B cell (primary cell): ENCODE measurements at regions not wholly inside any gene's neighbourhood (a gene's known extent, or its start where the extent isn't known, plus 50 kb on each side); places are given as distances from the start of the nearest gene placed in this dataset.

ENCODE experiments used
- ATAC-seq: fragments of 200-7000 bp; cut with Tn5 transposase; one replicate; pipeline ENCODE4 v1.10.0; 2021; ENCODE audit warnings: low read depth, mild to moderate bottlenecking, moderate number of reproducible peaks, moderate library complexity
- CTCF ChIA-PET: fragments of 350-600 bp; sonication (Branson Sonifier 250); formaldehyde crosslinking; loops from one replicate; lab custom pipeline; 2021; ENCODE audit warnings: antibody characterized with exemption, inconsistent platforms; lab: Charles Lee
- POLR2A ChIA-PET: fragments of 350-600 bp; sonication (Branson Sonifier 250); formaldehyde crosslinking; loops from one replicate; lab custom pipeline; 2021; ENCODE audit warnings: antibody characterized with exemption; lab: Charles Lee
- DNase-seq: peaks from one replicate; pipeline ENCODE4 v3.0.0; 2013
- H2AFZ ChIP-seq: 2 replicates; pipeline ENCODE4 v1.6.1; 2012; ENCODE audit warnings: mild to moderate bottlenecking, low read depth, low read length; ENCODE audit not compliant: insufficient read depth, poor library complexity, severe bottlenecking
- H3K27ac ChIP-seq, 2 donors: 1 replicate in 1 of 2; 2 replicates in 1 of 2; pipeline ENCODE4 v1.5.1; 2012 to 2013; ENCODE audit warnings: low read length in 2 of 2, mild to moderate bottlenecking in 2 of 2, moderate library complexity in 1 of 2
- H3K27me3 ChIP-seq, 4 experiments: fragments of 200-600 bp in 1 of 4; sonication (generic) in 1 of 4; replicated peaks in 1 of 4; 1 replicate in 2 of 4; 2 replicates in 2 of 4; pipeline versions ENCODE4 v1.6.1 to v1.7.0; 2013 to 2016; ENCODE audit warnings: low read length in 3 of 4, mild to moderate bottlenecking in 2 of 4, mixed read lengths in 1 of 4, moderate library complexity in 1 of 4; ENCODE audit not compliant: insufficient read depth in 4 of 4, control insufficient read depth in 3 of 4; ENCODE audit errors: control extremely low read depth in 1 of 4
- H3K36me3 ChIP-seq, 2 experiments: replicated peaks in 1 of 2; 1 replicate in 1 of 2; 2 replicates in 1 of 2; pipeline versions ENCODE4 v1.6.1 to v1.7.1; 2013; ENCODE audit warnings: low read length in 1 of 2; ENCODE audit not compliant: insufficient read depth in 2 of 2, control insufficient read depth in 1 of 2; ENCODE audit errors: control extremely low read depth in 1 of 2, extremely low read depth in 1 of 2
- H3K4me1 ChIP-seq, 2 donors: fragments of 200-600 bp in 1 of 2; sonication (generic) in 1 of 2; 1 replicate in 1 of 2; 2 replicates in 1 of 2; pipeline versions ENCODE4 v1.5.1 to v1.6.1; 2013 to 2017; ENCODE audit warnings: low read length in 2 of 2; ENCODE audit not compliant: control insufficient read depth in 2 of 2, insufficient read depth in 2 of 2
- H3K4me2 ChIP-seq: replicated peaks from 2 replicates; pipeline ENCODE3; 2012; ENCODE audit warnings: mild to moderate bottlenecking, low read depth, low read length; ENCODE audit not compliant: poor library complexity, severe bottlenecking
- H3K4me3 ChIP-seq, 5 experiments: fragments of 200-600 bp in 1 of 5; sonication (generic) in 1 of 5; 1 replicate in 3 of 5; 2 replicates in 2 of 5; pipeline versions ENCODE4 v1.5.1 to v1.7.0; 2011 to 2016; ENCODE audit warnings: low read length in 4 of 5, mild to moderate bottlenecking in 4 of 5, low read depth in 2 of 5, control low read depth in 1 of 5, moderate library complexity in 1 of 5; ENCODE audit not compliant: insufficient read depth in 1 of 5; ENCODE audit errors: control extremely low read depth in 1 of 5, extremely low read depth in 1 of 5
- H3K79me2 ChIP-seq: fragments of 200-600 bp; sonication (generic); one replicate; pipeline ENCODE4 v1.6.0; 2016; ENCODE audit warnings: low read length; ENCODE audit not compliant: control insufficient read depth, insufficient read depth
- H3K9ac ChIP-seq: fragments of 200-600 bp; sonication (generic); 2 replicates; pipeline ENCODE4 v1.6.1; 2017; ENCODE audit warnings: mild to moderate bottlenecking, low read length, moderate library complexity
- H3K9me3 ChIP-seq, 3 donors: one replicate each; pipeline versions ENCODE4 v1.6.1 to v1.7.1; 2013; ENCODE audit warnings: low read length in 2 of 3; ENCODE audit not compliant: control insufficient read depth in 2 of 3, insufficient read depth in 1 of 3; ENCODE audit errors: control extremely low read depth in 1 of 3
- H4K20me1 ChIP-seq: 2 replicates; pipeline ENCODE4 v1.6.0; 2012; ENCODE audit warnings: mild to moderate bottlenecking, low read length; ENCODE audit not compliant: insufficient read depth, control insufficient read depth, poor library complexity, severe bottlenecking
- H3K27ac Mint-ChIP-seq: one replicate; pipeline ENCODE4 v1.8.0; 2021; ENCODE audit warnings: mixed read lengths
- H3K27me3 Mint-ChIP-seq: one replicate; pipeline ENCODE4 v1.8.0; 2021; ENCODE audit warnings: mixed read lengths
- H3K4me1 Mint-ChIP-seq: one replicate; pipeline ENCODE4 v1.8.0; 2021; ENCODE audit warnings: mixed read lengths
- H3K4me3 Mint-ChIP-seq: one replicate; pipeline ENCODE4 v1.8.0; 2021; ENCODE audit warnings: mixed read lengths
- H3K9me3 Mint-ChIP-seq: one replicate; pipeline ENCODE4 v1.8.0; 2022; ENCODE audit warnings: mixed read lengths; ENCODE audit not compliant: insufficient read depth
- EZH2 ChIP-seq: IDR thresholded peaks from 2 replicates; pipeline ENCODE4 v1.6.1; 2012; ENCODE audit warnings: borderline replicate concordance, low read depth, mild to moderate bottlenecking, moderate library complexity, low read length; ENCODE audit not compliant: insufficient read depth, poor library complexity, severe bottlenecking
- WGBS: methylation state at CpG from one replicate; pipeline ENCODE4 v1.1.5; 2013; ENCODE audit warnings: missing lambda C conversion rate; ENCODE audit not compliant: insufficient coverage; 5-methylcytosine and 5-hydroxymethylcytosine counted together
- intact Hi-C: fragments of 100-400 bp; cut with micrococcal nuclease; formaldehyde crosslinking; loops from one replicate; pipeline ENCODE4 v1.10.0; 2022
- TF ChIP-seq, protein P1 (sequence below): fragments of 200-600 bp; IDR thresholded peaks from one replicate; pipeline ENCODE4 v1.8.0; 2022; ENCODE audit warnings: antibody characterized with exemption, mild to moderate bottlenecking

GRCh38 chr2:228369400-228370031 is 188.0 kb upstream of the SPHKAP start:
- Histone ChIP-seq H2AFZ (no peak overlapping the region), H3K9ac (no peak overlapping the region), H3K79me2 (no peaks in the 10 kb centered on the region), H3K4me2 (no peak overlapping the region), H3K27ac (no peak overlapping the region), H3K4me3 (no peak overlapping the region), H4K20me1 (no peaks in the 10 kb centered on the region), H3K27me3 (no peaks in the 10 kb centered on the region), H3K36me3 (no peaks in the 10 kb centered on the region), H3K9me3 (peaks cover 0 to 7% (median 0%) of the 10 kb centered on the region in 3 donors), H3K4me1 (no peaks in the 10 kb centered on the region)
- intact Hi-C loops: no loop called here
- TF ChIP-seq, protein P1, sequence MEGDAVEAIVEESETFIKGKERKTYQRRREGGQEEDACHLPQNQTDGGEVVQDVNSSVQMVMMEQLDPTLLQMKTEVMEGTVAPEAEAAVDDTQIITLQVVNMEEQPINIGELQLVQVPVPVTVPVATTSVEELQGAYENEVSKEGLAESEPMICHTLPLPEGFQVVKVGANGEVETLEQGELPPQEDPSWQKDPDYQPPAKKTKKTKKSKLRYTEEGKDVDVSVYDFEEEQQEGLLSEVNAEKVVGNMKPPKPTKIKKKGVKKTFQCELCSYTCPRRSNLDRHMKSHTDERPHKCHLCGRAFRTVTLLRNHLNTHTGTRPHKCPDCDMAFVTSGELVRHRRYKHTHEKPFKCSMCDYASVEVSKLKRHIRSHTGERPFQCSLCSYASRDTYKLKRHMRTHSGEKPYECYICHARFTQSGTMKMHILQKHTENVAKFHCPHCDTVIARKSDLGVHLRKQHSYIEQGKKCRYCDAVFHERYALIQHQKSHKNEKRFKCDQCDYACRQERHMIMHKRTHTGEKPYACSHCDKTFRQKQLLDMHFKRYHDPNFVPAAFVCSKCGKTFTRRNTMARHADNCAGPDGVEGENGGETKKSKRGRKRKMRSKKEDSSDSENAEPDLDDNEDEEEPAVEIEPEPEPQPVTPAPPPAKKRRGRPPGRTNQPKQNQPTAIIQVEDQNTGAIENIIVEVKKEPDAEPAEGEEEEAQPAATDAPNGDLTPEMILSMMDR: no peak
- no peak for TF ChIP-seq EZH2
- no peak for DNase-seq
- Mint-ChIP-seq H3K9me3 (no peaks in the 10 kb centered on the region), H3K27me3 (no peaks in the 10 kb centered on the region), H3K4me3 (no peak overlapping the region), H3K4me1 (no peaks in the 10 kb centered on the region), H3K27ac (no peak overlapping the region)
- ChIA-PET CTCF (no interaction called here), POLR2A (no interaction called here)
- 72% methylated on average over 2 of the region's 5 CpGs for WGBS
- no peak for ATAC-seq

DNA sequence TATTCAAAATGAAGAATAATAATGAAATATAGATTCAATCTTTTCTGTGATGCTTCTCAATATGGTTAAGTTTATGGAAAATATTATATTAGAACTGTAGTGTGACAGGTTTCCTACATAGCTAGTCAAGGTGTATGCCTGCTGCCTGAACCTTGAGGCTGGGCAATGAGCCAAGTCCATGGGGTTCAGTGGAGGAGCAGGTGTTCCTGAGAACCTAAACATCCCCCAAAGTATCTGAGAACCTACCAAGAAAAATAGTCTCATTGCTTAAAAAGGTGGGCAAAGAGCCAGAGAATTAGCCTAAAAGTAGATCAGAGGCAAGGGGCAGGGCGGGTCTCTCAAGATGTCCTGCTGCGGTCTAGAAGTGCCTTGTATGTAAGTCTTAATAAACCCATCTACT is 185.9 kb upstream of the SPHKAP start:
- no peak overlapping the region for H3K27ac ChIP-seq
- H3K27ac Mint-ChIP-seq: no peak overlapping the region
- no peaks in the 10 kb centered on the region for H3K9me3 Mint-ChIP-seq
- H3K79me2 ChIP-seq: no peaks in the 10 kb centered on the region
- no peak overlapping the region for H3K4me3 ChIP-seq
- no peaks in the 10 kb centered on the region for H3K27me3 ChIP-seq
- DNase-seq: no peak
- no CpG with 5 or more reads among the region's 2 CpGs for WGBS
- no peak overlapping the region for H2AFZ ChIP-seq
- TF ChIP-seq, protein P1: no peak
- no peak for TF ChIP-seq EZH2
- peaks cover 0 to 7% (median 0%) of the 10 kb centered on the region in 3 donors for H3K9me3 ChIP-seq
- H3K9ac ChIP-seq: no peak overlapping the region
- POLR2A ChIA-PET: no interaction called here
- ATAC-seq: no peak
- no peaks in the 10 kb centered on the region for H3K4me1 Mint-ChIP-seq
- no peaks in the 10 kb centered on the region for H3K27me3 Mint-ChIP-seq
- CTCF ChIA-PET: no interaction called here
- H3K36me3 ChIP-seq: no peaks in the 10 kb centered on the region
- H3K4me1 ChIP-seq: no peaks in the 10 kb centered on the region
- no peak overlapping the region for H3K4me2 ChIP-seq
- intact Hi-C loops: no loop called here
- no peak overlapping the region for H3K4me3 Mint-ChIP-seq
- H4K20me1 ChIP-seq: no peaks in the 10 kb centered on the region
